NCI-H345 (cell line): ENCODE measurements at regions not wholly inside any gene's neighbourhood (a gene's known extent, or its start where the extent isn't known, plus 50 kb on each side); places are given as distances from the start of the nearest gene placed in this dataset.

ENCODE experiments used
- DNase-seq: peaks from one replicate; lab custom pipeline; 2025; lab: John Stamatoyannopoulos, UW

GRCh38 chr11:116532066-116532465 lies 240.7 kb downstream of the BUD13 start:
- DNase-seq = no peak

- DNase-seq = no peak
Measured at GRCh38 chr11:116530705-116531104, 242.1 kb downstream of the BUD13 start.

GRCh38 chr11:116529271-116529670 lies 243.5 kb downstream of the BUD13 start:
- no peak for DNase-seq

- DNase-seq = no peak
Measured at GRCh38 chr11:116527180-116527991, 245.4 kb downstream of the BUD13 start.

- DNase-seq = no peak
Measured at GRCh38 chr11:116525961-116526495, 246.8 kb downstream of the BUD13 start.

- no peak for DNase-seq
Measured at GRCh38 chr11:116519499-116519898, 253.3 kb downstream of the BUD13 start.

- no peak for DNase-seq
Measured at GRCh38 chr11:116518141-116518540, 254.6 kb downstream of the BUD13 start.

- DNase-seq = no peak
Measured at GRCh38 chr11:116517584-116517983, 255.2 kb downstream of the BUD13 start.

- peak; percentile 43 for DNase-seq
Measured at GRCh38 chr11:116517077-116517476, 255.7 kb downstream of the BUD13 start.

- DNase-seq = peak; percentile 90
Measured at GRCh38 chr11:116515664-116516184, 257.1 kb downstream of the BUD13 start.

GRCh38 chr11:116513894-116514293 lies 258.9 kb downstream of the BUD13 start:
- DNase-seq = peak; percentile 12

- no peak for DNase-seq
Measured at GRCh38 chr11:116513278-116513823, 259.4 kb downstream of the BUD13 start.

- no peak for DNase-seq
Measured at GRCh38 chr11:116512841-116513240, 259.9 kb downstream of the BUD13 start.

- DNase-seq = no peak
Measured at GRCh38 chr11:116511684-116512083, 261.1 kb downstream of the BUD13 start.

- DNase-seq = no peak
Measured at GRCh38 chr11:116510886-116511650, 261.7 kb downstream of the BUD13 start.

- DNase-seq = no peak
Measured at GRCh38 chr11:116510166-116510565, 262.6 kb downstream of the BUD13 start.

GRCh38 chr11:116509551-116509950 lies 263.2 kb downstream of the BUD13 start:
- no peak for DNase-seq

- no peak for DNase-seq
Measured at GRCh38 chr11:116507849-116508695, 264.7 kb downstream of the BUD13 start.

GRCh38 chr11:116507016-116507415 lies 265.8 kb downstream of the BUD13 start:
- DNase-seq = no peak

GRCh38 chr11:116506263-116506825 lies 266.4 kb downstream of the BUD13 start:
- no peak for DNase-seq
